NB4 (cell line): ENCODE measurements at regions not wholly inside any gene's neighbourhood (a gene's known extent, or its start where the extent isn't known, plus 50 kb on each side); places are given as distances from the start of the nearest gene placed in this dataset.

Source experiments
- CTCF ChIP-seq: IDR thresholded peaks from one replicate; pipeline ENCODE4 v1.5.1; 2012; ENCODE audit warnings: low read depth, low read length
- POLR2A ChIP-seq: IDR thresholded peaks from 2 replicates; pipeline ENCODE4 v1.6.1; 2011; ENCODE audit warnings: mild to moderate bottlenecking; ENCODE audit not compliant: insufficient read length; ENCODE audit errors: extremely low read depth

DNA sequence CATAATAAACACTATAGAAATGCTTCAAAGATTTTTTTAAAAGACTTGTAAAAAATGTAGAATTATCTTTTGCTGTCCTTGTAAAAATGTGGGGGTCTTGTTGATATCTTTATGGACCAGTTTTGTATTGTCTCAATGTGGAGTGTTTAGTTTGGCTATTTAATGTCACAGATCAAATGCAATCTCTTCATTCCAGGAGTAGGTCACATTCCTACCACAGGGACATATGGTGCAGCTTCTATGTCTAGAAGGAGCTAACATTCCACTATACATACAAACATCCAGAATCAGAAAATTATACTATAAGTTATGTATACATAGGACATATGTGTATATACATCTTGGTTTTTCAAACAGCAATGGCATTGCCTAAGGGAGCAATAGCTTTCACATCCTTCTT lies 345.7 kb downstream of the BMP4 start:
- TF ChIP-seq CTCF (no peak), POLR2A (no peak)
